GF-D8 (cell line): ENCODE measurements at regions not wholly inside any gene's neighbourhood (a gene's known extent, or its start where the extent isn't known, plus 50 kb on each side); places are given as distances from the start of the nearest gene placed in this dataset.

Source experiments
- DNase-seq: peaks from one replicate; lab custom pipeline; 2025; lab: John Stamatoyannopoulos, UW

- no peak for DNase-seq
These were observed 168.9 kb upstream of the NOVA1 start for GRCh38 chr14:26766726-26767125.

GRCh38 chr14:26773906-26774593, 176.2 kb upstream of the NOVA1 start:
- DNase-seq = no peak

GRCh38 chr14:26775765-26776563, 178.1 kb upstream of the NOVA1 start:
- DNase-seq = no peak

- no peak for DNase-seq
These were observed 193.4 kb upstream of the NOVA1 start for GRCh38 chr14:26791117-26791806.

- no peak for DNase-seq
These were observed 196.9 kb upstream of the NOVA1 start for GRCh38 chr14:26794731-26795130.

- DNase-seq = no peak
These were observed 210.6 kb upstream of the NOVA1 start for GRCh38 chr14:26808407-26808806.

GRCh38 chr14:26810631-26811030, 212.8 kb upstream of the NOVA1 start:
- no peak for DNase-seq

GRCh38 chr14:26811756-26812305, 214.0 kb upstream of the NOVA1 start:
- no peak for DNase-seq

- DNase-seq = no peak
These were observed 222.3 kb upstream of the NOVA1 start for GRCh38 chr14:26820138-26820537.

- no peak for DNase-seq
These were observed 222.7 kb upstream of the NOVA1 start for GRCh38 chr14:26820572-26820971.

- DNase-seq = no peak
These were observed 230.9 kb upstream of the NOVA1 start for GRCh38 chr14:26828741-26829140.

- DNase-seq = no peak
These were observed 235.9 kb upstream of the NOVA1 start for GRCh38 chr14:26833621-26834176.

GRCh38 chr14:26835979-26836570, 238.2 kb upstream of the NOVA1 start:
- DNase-seq = no peak

- DNase-seq = no peak
These were observed 241.6 kb upstream of the NOVA1 start for GRCh38 chr14:26839481-26839880.

- no peak for DNase-seq
These were observed 243.5 kb upstream of the NOVA1 start for GRCh38 chr14:26841326-26841725.

GRCh38 chr14:26841920-26842741, 244.3 kb upstream of the NOVA1 start:
- DNase-seq = no peak

GRCh38 chr14:26845151-26845818, 247.5 kb upstream of the NOVA1 start:
- DNase-seq = no peak

- DNase-seq = no peak
These were observed 248.6 kb upstream of the NOVA1 start for GRCh38 chr14:26846388-26846787.

GRCh38 chr14:26849514-26849913, 251.7 kb upstream of the NOVA1 start:
- DNase-seq = no peak

- no peak for DNase-seq
These were observed 254.0 kb upstream of the NOVA1 start for GRCh38 chr14:26851793-26852192.
